HepG2 (cell line): ENCODE measurements at regions not wholly inside any gene's neighbourhood (a gene's known extent, or its start where the extent isn't known, plus 50 kb on each side); places are given as distances from the start of the nearest gene placed in this dataset.
"Not testable (repeated sequence)": the region's sequence is repeated elsewhere in the genome, so short reads cannot be mapped to it uniquely, and the experiment has no call there.

Source experiments
- ATAC-seq: fragments of 200-7000 bp; cut with Tn5 transposase; 3 replicates; pipeline ENCODE4 v1.9.1; 2020; ENCODE audit warnings: mild to moderate bottlenecking, moderate library complexity
- BruUV-seq: library from RNA; stranded (reverse); fragments of 400-500 nt; replicated peaks from 2 replicates; lab custom pipeline; 2021; lab: Mats Ljungman, UMichigan
- CTCF ChIA-PET: fragments of 300-600 bp; formaldehyde crosslinking; extraction: SDS; loops from one replicate; lab custom pipeline; 2021; ENCODE audit warnings: low total read pairs, inconsistent platforms, low intra/inter-chr PET ratio; lab: Yijun Ruan, JAX
- POLR2A ChIA-PET: fragments of 350-600 bp; sonication (Branson Sonifier 250); formaldehyde crosslinking; loops from one replicate; lab custom pipeline; 2020; ENCODE audit warnings: antibody characterized with exemption, inconsistent platforms; lab: Yijun Ruan, JAX
- DNase-seq: peaks from one replicate; pipeline ENCODE4 v3.0.0-alpha.2; 2015; ENCODE audit warnings: low spot score
- FAIRE-seq: peaks from 3 replicates; lab custom pipeline; 2011; peaks lifted over from hg19 to GRCh38; lab: Jason Lieb, UNC
- H2AFZ ChIP-seq: one replicate; pipeline ENCODE4 v1.6.1; 2011; ENCODE audit warnings: low read length, inconsistent platforms
- H3K27ac ChIP-seq: fragments of 300-600 bp; 3 replicates; pipeline ENCODE4 v1.8.0; 2011; ENCODE audit warnings: mixed run types, mild to moderate bottlenecking, mixed read lengths, low read length, inconsistent platforms; ENCODE audit not compliant: insufficient read depth; ENCODE audit errors: extremely low read length
- H3K27me3 ChIP-seq, 2 experiments: fragments of 200-600 bp in 1 of 2; 2 replicates in 1 of 2; 3 replicates in 1 of 2; pipeline versions ENCODE4 v1.6.0 to v1.8.0; 2011; ENCODE audit warnings: low read length in 2 of 2, mild to moderate bottlenecking in 2 of 2, moderate library complexity in 2 of 2, inconsistent platforms in 1 of 2; ENCODE audit not compliant: insufficient read depth in 2 of 2, control insufficient read depth in 1 of 2
- H3K36me3 ChIP-seq, 2 experiments: fragments of 200-600 bp in 1 of 2; replicated peaks in 1 of 2; 2 replicates in 1 of 2; 3 replicates in 1 of 2; pipeline versions ENCODE4 v1.5.1 to v1.8.0; 2011; ENCODE audit warnings: low read length in 2 of 2, inconsistent platforms in 1 of 2; ENCODE audit not compliant: insufficient read depth in 2 of 2, control insufficient read depth in 1 of 2
- H3K4me1 ChIP-seq: 2 replicates; pipeline ENCODE4 v1.5.1; 2012; ENCODE audit warnings: low read length, inconsistent platforms; ENCODE audit not compliant: insufficient read depth
- H3K4me2 ChIP-seq: 2 replicates; pipeline ENCODE4 v1.6.0; 2011; ENCODE audit warnings: low read depth, low read length, inconsistent platforms
- H3K4me3 ChIP-seq, 3 experiments: fragments of 200-600 bp in 1 of 3; sonication (generic), shearing (Covaris generic) in 1 of 3; replicated peaks in 1 of 3; 2 replicates each; pipeline ENCODE4 v1.5.1; 2011 to 2016; ENCODE audit warnings: low read length in 3 of 3, inconsistent platforms in 2 of 3, low read depth in 2 of 3, mild to moderate bottlenecking in 2 of 3, control low read depth in 1 of 3, mixed read lengths in 1 of 3; ENCODE audit not compliant: insufficient read depth in 1 of 3
- H3K79me2 ChIP-seq: one replicate; pipeline ENCODE4 v1.6.1; 2011; ENCODE audit warnings: low read length, inconsistent platforms; ENCODE audit not compliant: insufficient read depth
- H3K9ac ChIP-seq: 2 replicates; pipeline ENCODE4 v1.6.0; 2011; ENCODE audit warnings: mild to moderate bottlenecking, low read depth, low read length, inconsistent platforms; ENCODE audit not compliant: insufficient read depth
- H3K9me3 ChIP-seq: 2 replicates; pipeline ENCODE4 v1.5.1; 2012; ENCODE audit warnings: mild to moderate bottlenecking, low read length
- H4K20me1 ChIP-seq: 2 replicates; pipeline ENCODE4 v1.6.0; 2011; ENCODE audit warnings: inconsistent platforms, mild to moderate bottlenecking, low read length, moderate library complexity; ENCODE audit not compliant: insufficient read depth
- ARHGAP35 ChIP-seq: sonication (generic); formaldehyde crosslinking; IDR thresholded peaks from 2 replicates; pipeline ENCODE4 v1.9.0; 2022; ENCODE audit warnings: mild to moderate bottlenecking, inconsistent platforms, moderate library complexity, missing genetic modification reagents, borderline replicate concordance
- NCOA1 ChIP-seq: sonication (generic); formaldehyde crosslinking; IDR thresholded peaks from 2 replicates; pipeline ENCODE4 v1.9.0; 2021; ENCODE audit warnings: missing genetic modification reagents
- TBL1XR1 ChIP-seq: fragments of 150-350 bp; IDR thresholded peaks from 2 replicates; pipeline ENCODE4 v1.6.1; 2014; ENCODE audit warnings: borderline replicate concordance, low read length; ENCODE audit not compliant: partially characterized antibody
- ZFP36 ChIP-seq: fragments of 150-350 bp; IDR thresholded peaks from 2 replicates; pipeline ENCODE4 v1.6.1; 2018; ENCODE audit warnings: borderline replicate concordance, low read length, low read depth; ENCODE audit not compliant: partially characterized antibody
- ZNF790 ChIP-seq: sonication (generic); formaldehyde crosslinking; IDR thresholded peaks from 2 replicates; pipeline ENCODE4 v1.8.0; 2022; ENCODE audit warnings: missing genetic modification reagents, mild to moderate bottlenecking, borderline replicate concordance
- WGBS: methylation state at CpG from one replicate; pipeline ENCODE4 v1.1.6; 2017; ENCODE audit warnings: low lambda C conversion rate; 5-methylcytosine and 5-hydroxymethylcytosine counted together
- in situ Hi-C: cut with HindIII; loops from 2 replicates; pipeline ENCODE4 v1.10.0; 2017; ENCODE audit warnings: low pct_unique_long_range_greater_than_20kb; ENCODE audit not compliant: extremely low pct_ligation_motif_present
- intact Hi-C: fragments of 100-400 bp; cut with micrococcal nuclease; formaldehyde crosslinking; loops from one replicate; pipeline ENCODE4 v1.10.0; 2022; ENCODE audit not compliant: unreplicated experiment
- TF ChIP-seq, protein P1 (sequence below): sonication (generic); formaldehyde crosslinking; IDR thresholded peaks from 2 replicates; pipeline ENCODE4 v1.5.0; 2020; ENCODE audit warnings: mild to moderate bottlenecking, missing genetic modification reagents, borderline replicate concordance

DNA sequence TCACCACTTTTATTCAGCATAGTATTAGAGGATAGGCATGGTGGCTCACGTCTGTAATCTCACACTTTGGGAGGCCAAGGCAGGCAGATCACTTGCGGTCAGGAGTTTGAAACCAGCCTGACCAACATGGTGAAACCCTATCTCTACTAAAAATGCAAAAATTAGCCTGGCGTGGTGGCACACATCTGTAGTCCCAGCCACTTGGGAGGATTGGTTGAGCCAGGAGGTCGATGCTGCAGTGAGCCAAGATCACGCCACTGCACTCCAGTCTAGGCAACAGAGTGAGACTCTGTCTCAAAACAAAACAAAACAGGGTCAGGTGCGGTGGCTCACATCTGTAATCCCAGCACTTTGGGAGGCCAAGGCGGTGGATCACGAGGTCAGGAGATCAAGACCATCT lies 190.3 kb upstream of the SFSWAP start:
- H3K9me3 ChIP-seq, POLR2A ChIA-PET, ATAC-seq, H4K20me1 ChIP-seq, H3K9ac ChIP-seq, CTCF ChIA-PET, FAIRE-seq, in situ Hi-C loops, BruUV-seq, H3K36me3 ChIP-seq, H3K4me3 ChIP-seq, H3K79me2 ChIP-seq, H2AFZ ChIP-seq, intact Hi-C loops, DNase-seq, H3K4me2 ChIP-seq, H3K4me1 ChIP-seq, H3K27ac ChIP-seq: not testable (repeated sequence)
- H3K27me3 ChIP-seq = peaks cover 0 to 23% of the 10 kb centered on the region in 2 experiments; a peak in 3 of 5 replicates
- WGBS = 22% methylated on average over 8 of the region's 8 CpGs

DNA sequence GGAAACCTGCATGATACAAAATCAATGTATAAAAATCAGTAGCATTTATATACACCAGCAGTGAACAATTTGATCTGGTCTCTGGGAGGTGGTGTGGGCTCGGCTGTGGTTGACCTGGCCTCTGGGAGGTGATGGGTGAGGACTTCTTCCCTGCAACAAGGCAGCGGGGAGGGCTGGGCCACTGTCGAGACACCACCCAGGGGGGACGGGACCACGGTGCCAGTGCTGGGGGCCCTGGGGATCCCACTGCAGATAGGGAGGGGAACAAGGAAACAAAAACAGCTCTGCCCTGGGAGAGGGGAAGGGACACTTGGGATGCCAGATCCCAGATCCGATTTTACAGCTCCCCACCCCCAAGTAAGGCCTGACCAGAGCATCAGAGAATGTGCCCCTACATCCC lies 189.6 kb upstream of the SFSWAP start:
- FAIRE-seq (no peak), ATAC-seq (no peak), DNase-seq (no peak)
- CTCF ChIA-PET = no interaction called here
- no peak for TF ChIP-seq ZFP36
- no peak for TF ChIP-seq ZNF790 (CRISPR knock-in tag)
- no peak for TF ChIP-seq NCOA1
- TF ChIP-seq TBL1XR1 = no peak
- TF ChIP-seq, protein P1, sequence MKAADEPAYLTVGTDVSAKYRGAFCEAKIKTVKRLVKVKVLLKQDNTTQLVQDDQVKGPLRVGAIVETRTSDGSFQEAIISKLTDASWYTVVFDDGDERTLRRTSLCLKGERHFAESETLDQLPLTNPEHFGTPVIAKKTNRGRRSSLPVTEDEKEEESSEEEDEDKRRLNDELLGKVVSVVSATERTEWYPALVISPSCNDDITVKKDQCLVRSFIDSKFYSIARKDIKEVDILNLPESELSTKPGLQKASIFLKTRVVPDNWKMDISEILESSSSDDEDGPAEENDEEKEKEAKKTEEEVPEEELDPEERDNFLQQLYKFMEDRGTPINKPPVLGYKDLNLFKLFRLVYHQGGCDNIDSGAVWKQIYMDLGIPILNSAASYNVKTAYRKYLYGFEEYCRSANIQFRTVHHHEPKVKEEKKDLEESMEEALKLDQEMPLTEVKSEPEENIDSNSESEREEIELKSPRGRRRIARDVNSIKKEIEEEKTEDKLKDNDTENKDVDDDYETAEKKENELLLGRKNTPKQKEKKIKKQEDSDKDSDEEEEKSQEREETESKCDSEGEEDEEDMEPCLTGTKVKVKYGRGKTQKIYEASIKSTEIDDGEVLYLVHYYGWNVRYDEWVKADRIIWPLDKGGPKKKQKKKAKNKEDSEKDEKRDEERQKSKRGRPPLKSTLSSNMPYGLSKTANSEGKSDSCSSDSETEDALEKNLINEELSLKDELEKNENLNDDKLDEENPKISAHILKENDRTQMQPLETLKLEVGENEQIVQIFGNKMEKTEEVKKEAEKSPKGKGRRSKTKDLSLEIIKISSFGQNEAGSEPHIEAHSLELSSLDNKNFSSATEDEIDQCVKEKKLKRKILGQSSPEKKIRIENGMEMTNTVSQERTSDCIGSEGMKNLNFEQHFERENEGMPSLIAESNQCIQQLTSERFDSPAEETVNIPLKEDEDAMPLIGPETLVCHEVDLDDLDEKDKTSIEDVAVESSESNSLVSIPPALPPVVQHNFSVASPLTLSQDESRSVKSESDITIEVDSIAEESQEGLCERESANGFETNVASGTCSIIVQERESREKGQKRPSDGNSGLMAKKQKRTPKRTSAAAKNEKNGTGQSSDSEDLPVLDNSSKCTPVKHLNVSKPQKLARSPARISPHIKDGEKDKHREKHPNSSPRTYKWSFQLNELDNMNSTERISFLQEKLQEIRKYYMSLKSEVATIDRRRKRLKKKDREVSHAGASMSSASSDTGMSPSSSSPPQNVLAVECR (CRISPR knock-in tag) = no peak
- no peak for TF ChIP-seq ARHGAP35
- Histone ChIP-seq H2AFZ (no peak overlapping the region), H3K4me3 (no peak overlapping the region), H3K9me3 (peaks cover 5% of the 10 kb centered on the region; the same call in 1 of the 2 replicates), H3K4me1 (no peaks in the 10 kb centered on the region), H3K27me3 (peaks cover 0 to 23% of the 10 kb centered on the region in 2 experiments; a peak in 3 of 5 replicates), H3K4me2 (no peak overlapping the region), H4K20me1 (no peaks in the 10 kb centered on the region), H3K79me2 (no peaks in the 10 kb centered on the region), H3K36me3 (no peaks in the 10 kb centered on the region), H3K9ac (no peak overlapping the region), H3K27ac (no peak overlapping the region)
- POLR2A ChIA-PET = no interaction called here
- in situ Hi-C loops (no loop called here), intact Hi-C loops (no loop called here)
- no TSS peak for BruUV-seq
- 0% methylated on average over 6 of the region's 6 CpGs for WGBS
